ENCODE measurements at regions not wholly inside any gene's neighbourhood (a gene's known extent, or its start where the extent isn't known, plus 50 kb on each side); places are given as distances from the start of the nearest gene placed in this dataset.

GRCh38 chr5:59955241-59955640, 61.7 kb upstream of the PDE4D start:
- Histone ChIP-seq H3K9ac (ENCODE audit: low read length) (no peak overlapping the region), H3K4me3 (ENCODE audit: low read length) (no peak overlapping the region), H3K36me3 (ENCODE audit: control insufficient read depth, insufficient read depth, low read length) (no peaks in the 10 kb centered on the region), H3K4me1 (ENCODE audit: control insufficient read depth, insufficient read depth, low read length) (no peaks in the 10 kb centered on the region), H3K27ac (ENCODE audit: low read depth, low read length) (no peak overlapping the region), H3K27me3 (ENCODE audit: control insufficient read depth, insufficient read depth, low read length) (no peaks in the 10 kb centered on the region)

GRCh38 chr5:59943452-59944113, 50.1 kb upstream of the PDE4D start:
- H3K36me3 ChIP-seq (ENCODE audit: control insufficient read depth, insufficient read depth, low read length), result no peaks in the 10 kb centered on the region
- H3K27me3 ChIP-seq (ENCODE audit: control insufficient read depth, insufficient read depth, low read length), result no peaks in the 10 kb centered on the region
- no peak overlapping the region for H3K4me3 ChIP-seq (ENCODE audit: low read length)
- no peak overlapping the region for H3K27ac ChIP-seq (ENCODE audit: low read depth, low read length)
- no peaks in the 10 kb centered on the region for H3K4me1 ChIP-seq (ENCODE audit: control insufficient read depth, insufficient read depth, low read length)
- H3K9ac ChIP-seq (ENCODE audit: low read length), result no peak overlapping the region

Measured in rectal smooth muscle tissue (tissue), 1 donor.